SK-N-SH (cell line): ENCODE measurements at regions not wholly inside any gene's neighbourhood (a gene's known extent, or its start where the extent isn't known, plus 50 kb on each side); places are given as distances from the start of the nearest gene placed in this dataset.

Experiments used
- CTCF ChIA-PET: fragments of 300-600, 350-600 bp; formaldehyde crosslinking; extraction: SDS; loops from one replicate; lab custom pipeline; 2021; lab: Yijun Ruan, JAX
- POLR2A ChIA-PET: fragments of 350-600 bp; sonication (Branson Sonifier 250); formaldehyde crosslinking; extraction: SDS; loops from one replicate; lab custom pipeline; 2020; ENCODE audit warnings: antibody characterized with exemption, inconsistent platforms; lab: Yijun Ruan, JAX
- DNase-seq: peaks from one replicate; pipeline ENCODE4 v3.0.0; 2012
- H2AFZ ChIP-seq: fragments of 200-600 bp; sonication (generic); 2 replicates; pipeline ENCODE4 v1.8.1; 2016; ENCODE audit warnings: antibody characterized with exemption, mild to moderate bottlenecking, low read depth
- H3F3A ChIP-seq: fragments of 200-600 bp; sonication (generic); replicated peaks from 2 replicates; pipeline ENCODE3; 2016; ENCODE audit warnings: antibody characterized with exemption, mild to moderate bottlenecking; ENCODE audit not compliant: insufficient read depth
- H3K27ac ChIP-seq, 2 experiments: fragments of 200-500 bp in 1 of 2; fragments of 200-600 bp in 1 of 2; sonication (Bioruptor generic) in 1 of 2; sonication (generic), shearing (Covaris generic) in 1 of 2; 2 replicates each; pipeline versions ENCODE4 v1.5.1 to v1.6.1; 2014 to 2016; ENCODE audit warnings: low read depth in 2 of 2, inconsistent platforms in 1 of 2, low read length in 1 of 2, mild to moderate bottlenecking in 1 of 2, mixed read lengths in 1 of 2
- H3K27me3 ChIP-seq: fragments of 200-600 bp; sonication (generic), shearing (Covaris generic); 2 replicates; pipeline ENCODE4 v1.6.1; 2016; ENCODE audit warnings: mixed run types; ENCODE audit not compliant: insufficient read depth
- H3K36me3 ChIP-seq, 2 experiments: fragments of 200-500 bp in 1 of 2; fragments of 200-600 bp in 1 of 2; sonication (Bioruptor generic) in 1 of 2; sonication (generic) in 1 of 2; replicated peaks in 1 of 2; 2 replicates each; pipeline versions ENCODE3 to v1.5.1; 2014 to 2016; ENCODE audit warnings: low read length in 1 of 2, mild to moderate bottlenecking in 1 of 2; ENCODE audit not compliant: insufficient read depth in 2 of 2, control insufficient read depth in 1 of 2
- H3K4me1 ChIP-seq, 2 experiments: fragments of 200-500 bp in 1 of 2; fragments of 200-600 bp in 1 of 2; sonication (Bioruptor generic) in 1 of 2; sonication (generic), shearing (Covaris generic) in 1 of 2; 2 replicates each; pipeline versions ENCODE4 v1.5.1 to v1.6.1; 2014 to 2016; ENCODE audit warnings: low read depth in 1 of 2, low read length in 1 of 2, mixed run types in 1 of 2; ENCODE audit not compliant: insufficient read depth in 2 of 2, control insufficient read depth in 1 of 2
- H3K4me2 ChIP-seq: fragments of 200-600 bp; sonication (generic), shearing (Covaris generic); 2 replicates; pipeline ENCODE4 v1.6.1; 2017; ENCODE audit warnings: mixed run types
- H3K4me3 ChIP-seq, 2 experiments: fragments of 200-500 bp in 1 of 2; fragments of 200-600 bp in 1 of 2; sonication (Bioruptor generic) in 1 of 2; sonication (generic), shearing (Covaris generic) in 1 of 2; 2 replicates each; pipeline versions ENCODE4 v1.5.1 to v1.8.1; 2014 to 2016; ENCODE audit warnings: low read depth in 2 of 2, inconsistent platforms in 1 of 2, low read length in 1 of 2, mild to moderate bottlenecking in 1 of 2, mixed read lengths in 1 of 2, moderate library complexity in 1 of 2
- H3K79me2 ChIP-seq: fragments of 200-600 bp; sonication (generic); 2 replicates; pipeline ENCODE4 v1.8.1; 2017; ENCODE audit warnings: mild to moderate bottlenecking; ENCODE audit not compliant: insufficient read depth
- H3K9ac ChIP-seq: fragments of 200-600 bp; sonication (generic); 2 replicates; pipeline ENCODE4 v1.6.1; 2017; ENCODE audit warnings: mixed run types
- H3K9me2 ChIP-seq: fragments of 200-600 bp; sonication (generic); 2 replicates; pipeline ENCODE4 v1.6.1; 2017; ENCODE audit warnings: mixed run types
- H3K9me3 ChIP-seq: fragments of 200-600 bp; sonication (generic); 2 replicates; pipeline ENCODE4 v1.6.1; 2017; ENCODE audit warnings: mixed run types, mild to moderate bottlenecking, moderate library complexity
- H4K20me1 ChIP-seq: fragments of 200-600 bp; sonication (generic); 2 replicates; pipeline ENCODE4 v1.6.1; 2017; ENCODE audit warnings: mild to moderate bottlenecking, mixed run types; ENCODE audit not compliant: insufficient read depth
- EP300 ChIP-seq, 2 experiments: IDR thresholded peaks; 2 replicates each; pipeline versions ENCODE4 v1.4.0 to v1.6.1; 2012; ENCODE audit warnings: borderline replicate concordance in 1 of 2, low read depth in 1 of 2, low read length in 1 of 2
- GATA2 ChIP-seq: sonication (generic); formaldehyde crosslinking; IDR thresholded peaks from 2 replicates; pipeline ENCODE4 v1.5.0; 2020; ENCODE audit warnings: mild to moderate bottlenecking, missing genetic modification reagents
- JUND ChIP-seq: IDR thresholded peaks from 2 replicates; pipeline ENCODE4 v1.4.0; 2012
- RAD21 ChIP-seq: IDR thresholded peaks from 2 replicates; pipeline ENCODE4 v1.6.1; 2012; ENCODE audit warnings: mild to moderate bottlenecking, low read length
- RXRA ChIP-seq: IDR thresholded peaks from 2 replicates; pipeline ENCODE4 v1.4.0; 2012; ENCODE audit warnings: low read depth, mild to moderate bottlenecking, borderline replicate concordance
- ZBTB33 ChIP-seq: IDR thresholded peaks from 2 replicates; pipeline ENCODE4 v1.4.0; 2012; ENCODE audit warnings: low read depth, borderline replicate concordance
- whole genome bisulfite sequencing: methylation state at CpG from one replicate; pipeline ENCODE4 v1.1.6; 2017; ENCODE audit warnings: low lambda C conversion rate; 5-methylcytosine and 5-hydroxymethylcytosine counted together
- TF ChIP-seq, protein P1 (sequence below): fragments of 150-350 bp; IDR thresholded peaks from 2 replicates; pipeline ENCODE4 v1.6.1; 2017; ENCODE audit warnings: antibody characterized with exemption, low read length, low read depth, borderline replicate concordance

DNA sequence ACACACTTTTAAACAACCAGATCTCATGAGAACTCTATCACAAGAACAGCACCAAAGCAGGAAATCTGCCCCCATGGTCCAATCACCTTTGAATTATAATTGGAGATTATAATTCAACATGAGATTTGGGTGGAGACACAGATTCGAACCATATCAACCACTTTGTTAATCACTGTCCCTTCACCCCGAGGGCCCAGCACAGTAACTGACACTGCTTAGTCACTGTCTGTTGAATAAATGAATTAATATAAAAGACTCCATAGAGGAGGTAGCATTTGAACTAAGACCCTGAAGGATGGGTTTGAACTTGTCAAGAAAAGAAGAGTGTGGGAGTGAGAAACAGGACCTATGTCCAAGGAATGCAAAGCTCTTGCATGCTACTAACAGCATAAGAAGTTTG is 276.4 kb downstream of the SHOX2 start:
- H2AFZ ChIP-seq, result no peak overlapping the region
- TF ChIP-seq, protein P1, sequence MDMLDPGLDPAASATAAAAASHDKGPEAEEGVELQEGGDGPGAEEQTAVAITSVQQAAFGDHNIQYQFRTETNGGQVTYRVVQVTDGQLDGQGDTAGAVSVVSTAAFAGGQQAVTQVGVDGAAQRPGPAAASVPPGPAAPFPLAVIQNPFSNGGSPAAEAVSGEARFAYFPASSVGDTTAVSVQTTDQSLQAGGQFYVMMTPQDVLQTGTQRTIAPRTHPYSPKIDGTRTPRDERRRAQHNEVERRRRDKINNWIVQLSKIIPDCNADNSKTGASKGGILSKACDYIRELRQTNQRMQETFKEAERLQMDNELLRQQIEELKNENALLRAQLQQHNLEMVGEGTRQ, result no peak
- TF ChIP-seq GATA2, result no peak
- TF ChIP-seq ZBTB33, result no peak
- H3K9me3 ChIP-seq, result 0 out of 2 replicates have a peak, but pooled peaks cover 5% of the 10 kb centered on the region
- CTCF ChIA-PET, result no interaction called here
- peaks cover 0 to 5% of the 10 kb centered on the region in 2 experiments; a peak in 2 of 4 replicates for H3K4me1 ChIP-seq
- H4K20me1 ChIP-seq, result no peaks in the 10 kb centered on the region
- no peaks in the 10 kb centered on the region for H3K79me2 ChIP-seq
- H3F3A ChIP-seq, result no peaks in the 10 kb centered on the region
- no peaks in the 10 kb centered on the region for H3K27me3 ChIP-seq
- peaks cover 0 to 4% of the 10 kb centered on the region in 2 experiments for H3K36me3 ChIP-seq
- WGBS, result 79% methylated on average over 2 of the region's 2 CpGs
- H3K4me2 ChIP-seq, result no peak overlapping the region
- DNase-seq, result no peak
- no peak overlapping the region for H3K4me3 ChIP-seq
- POLR2A ChIA-PET, result no interaction called here
- no peak overlapping the region for H3K9ac ChIP-seq
- H3K9me2 ChIP-seq, result no peaks in the 10 kb centered on the region
- H3K27ac ChIP-seq, result no peak overlapping the region

- no peak overlapping the region for H2AFZ ChIP-seq
- H3K4me1 ChIP-seq, result peaks cover 0 to 3% of the 10 kb centered on the region in 2 experiments; a peak in 2 of 4 replicates
- H3K36me3 ChIP-seq, result no peaks in the 10 kb centered on the region
- 62% methylated on average over 4 of the region's 4 CpGs for WGBS
- H3K9me3 ChIP-seq, result 0 out of 2 replicates have a peak, but pooled peaks cover 5% of the 10 kb centered on the region
- H3K79me2 ChIP-seq, result no peaks in the 10 kb centered on the region
- no peak overlapping the region for H3K4me3 ChIP-seq
- H3K9me2 ChIP-seq, result no peaks in the 10 kb centered on the region
- TF ChIP-seq EP300 (IDR thresholded peaks at IDR 0.05; ENCODE audit: borderline replicate concordance in 1 of 2, low read depth in 1 of 2, low read length in 1 of 2) (peak in 1 of 2 experiments; percentile 65; a peak in 1 of 4 replicates), RXRA (no peak), JUND (no peak), RAD21 (0 out of 2 replicates have a peak, but pooled peaks have one; percentile 3)
- H3K27me3 ChIP-seq, result no peaks in the 10 kb centered on the region
- H3K4me2 ChIP-seq, result no peak overlapping the region
- no peaks in the 10 kb centered on the region for H4K20me1 ChIP-seq
- POLR2A ChIA-PET, result no interaction called here
- no peak overlapping the region for H3K27ac ChIP-seq
- no peak overlapping the region for H3K9ac ChIP-seq
- no peaks in the 10 kb centered on the region for H3F3A ChIP-seq
- peak; percentile 26 for DNase-seq
- CTCF ChIA-PET, result no interaction called here
These were observed 281.9 kb downstream of the SHOX2 start for GRCh38 chr3:157824281-157824680.

DNA sequence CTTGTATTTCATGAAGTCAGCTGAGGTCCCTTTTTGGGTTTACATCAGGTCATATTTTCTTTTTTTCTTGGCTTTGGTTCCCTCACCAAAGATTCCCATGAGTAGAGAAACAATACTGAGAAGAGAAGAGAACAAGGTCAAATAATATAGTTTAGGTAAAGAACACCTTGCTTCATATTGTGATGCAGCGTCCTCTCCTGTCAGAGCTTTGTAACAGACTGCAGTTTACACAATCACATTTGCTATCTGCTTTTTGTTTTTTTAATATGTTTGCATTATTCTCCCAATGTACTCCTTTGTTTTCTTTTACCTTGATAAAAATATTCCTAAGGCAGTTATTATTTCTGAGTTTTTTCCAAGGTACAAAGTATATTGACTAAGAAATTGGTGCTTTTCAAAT is 283.2 kb downstream of the SHOX2 start:
- Histone ChIP-seq H3K27me3 (no peaks in the 10 kb centered on the region), H3K9me3 (no peaks in the 10 kb centered on the region), H3K4me1 (peaks cover 0 to 3% of the 10 kb centered on the region in 2 experiments; a peak in 2 of 4 replicates), H3K79me2 (no peaks in the 10 kb centered on the region), H2AFZ (no peak overlapping the region), H3K27ac (no peak overlapping the region), H3K4me2 (no peak overlapping the region), H3K9ac (no peak overlapping the region), H3K9me2 (no peaks in the 10 kb centered on the region), H3K36me3 (no peaks in the 10 kb centered on the region), H4K20me1 (no peaks in the 10 kb centered on the region), H3F3A (no peaks in the 10 kb centered on the region), H3K4me3 (no peak overlapping the region)
- CTCF ChIA-PET, result interaction anchor here (1.2 kb wide), 1 partner anchor 17 kb away, joined by 3 read pairs; no protein-coding TSS in a partner anchor
- 93% methylated on average over 1 of the region's 1 CpG for WGBS
- TF ChIP-seq RAD21, result 0 out of 2 replicates have a peak, but pooled peaks have one; percentile 7
- TF ChIP-seq RXRA, result no peak
- POLR2A ChIA-PET, result no interaction called here
- no peak for DNase-seq
